ENCODE measurements at regions not wholly inside any gene's neighbourhood (a gene's known extent, or its start where the extent isn't known, plus 50 kb on each side); places are given as distances from the start of the nearest gene placed in this dataset.

- in situ Hi-C loops (cut with MboI; ENCODE audit: low sequenced_read_pairs in 4 of 4), result no loop called here
- TF ChIP-seq POLR2A (IDR thresholded peaks at IDR 0.05) (no peak), CTCF (IDR thresholded peaks at IDR 0.05 in 4 of 5, conservative IDR thresholded peaks at IDR 0.05 in 1 of 5) (no peak)
- Histone ChIP-seq H3K9me3 (no peaks in the 10 kb centered on the region), H3K27ac (no peak overlapping the region), H3K27me3 (peaks cover 0 to 22% (median 19%) of the 10 kb centered on the region in 3 donors), H3K36me3 (no peaks in the 10 kb centered on the region), H3K4me1 (no peaks in the 10 kb centered on the region), H3K4me3 (peak overlapping the region; percentile 25 to 39 (median 36))
- ATAC-seq, result no peak
- no peak for DNase-seq
- intact Hi-C loops (cut with DNase I; ENCODE audit: low total_unique reads), result no loop called here
These were observed 1312.0 kb upstream of the WWC1 start for GRCh38 chr5:166979307-166979895.

- no peak for ATAC-seq
- no peaks in the 10 kb centered on the region for H3K36me3 ChIP-seq
- H3K9me3 ChIP-seq, result no peaks in the 10 kb centered on the region
- intact Hi-C loops (cut with DNase I; ENCODE audit: low total_unique reads), result no loop called here
- H3K27me3 ChIP-seq, result peaks cover 0 to 22% (median 15%) of the 10 kb centered on the region in 3 donors
- no peak overlapping the region for H3K27ac ChIP-seq
- in situ Hi-C loops (cut with MboI; ENCODE audit: low sequenced_read_pairs in 4 of 4), result no loop called here
- no peak overlapping the region for H3K4me3 ChIP-seq
- H3K4me1 ChIP-seq, result no peaks in the 10 kb centered on the region
- DNase-seq, result no peak
- TF ChIP-seq POLR2A (IDR thresholded peaks at IDR 0.05) (no peak), CTCF (IDR thresholded peaks at IDR 0.05 in 4 of 5, conservative IDR thresholded peaks at IDR 0.05 in 1 of 5) (no peak)
These were observed 1310.8 kb upstream of the WWC1 start for GRCh38 chr5:166980666-166981065.

GRCh38 chr5:166982226-166982625 is 1309.2 kb upstream of the WWC1 start:
- H3K27me3 ChIP-seq, result peaks cover 0 to 22% (median 15%) of the 10 kb centered on the region in 3 donors
- ATAC-seq (no peak), DNase-seq (no peak)
- in situ Hi-C loops (cut with MboI; ENCODE audit: low sequenced_read_pairs in 4 of 4), result no loop called here
- H3K9me3 ChIP-seq, result no peaks in the 10 kb centered on the region
- intact Hi-C loops (cut with DNase I; ENCODE audit: low total_unique reads), result no loop called here
- H3K27ac ChIP-seq, result no peak overlapping the region
- no peak for TF ChIP-seq POLR2A (IDR thresholded peaks at IDR 0.05)
- TF ChIP-seq CTCF (IDR thresholded peaks at IDR 0.05 in 4 of 5, conservative IDR thresholded peaks at IDR 0.05 in 1 of 5), result no peak
- H3K4me1 ChIP-seq, result no peaks in the 10 kb centered on the region
- H3K36me3 ChIP-seq, result no peaks in the 10 kb centered on the region
- H3K4me3 ChIP-seq, result no peak overlapping the region

- peaks cover 0 to 5% of the 10 kb centered on the region in 2 donors for H3K4me1 ChIP-seq
- ATAC-seq, result no peak
- in situ Hi-C loops (cut with MboI; ENCODE audit: low sequenced_read_pairs in 4 of 4) (no loop called here), intact Hi-C loops (cut with DNase I; ENCODE audit: low total_unique reads) (no loop called here)
- TF ChIP-seq CTCF (IDR thresholded peaks at IDR 0.05 in 4 of 5, conservative IDR thresholded peaks at IDR 0.05 in 1 of 5), result no peak
- no peak for TF ChIP-seq POLR2A (IDR thresholded peaks at IDR 0.05)
- no peak overlapping the region for H3K4me3 ChIP-seq
- no peaks in the 10 kb centered on the region for H3K36me3 ChIP-seq
- no peak overlapping the region for H3K27ac ChIP-seq
- no peaks in the 10 kb centered on the region for H3K9me3 ChIP-seq
- no peak for DNase-seq
- no peaks in the 10 kb centered on the region for H3K27me3 ChIP-seq
These were observed 1299.8 kb upstream of the WWC1 start for GRCh38 chr5:166991601-166992000.

GRCh38 chr5:166992108-166992507 is 1299.3 kb upstream of the WWC1 start:
- H3K36me3 ChIP-seq, result no peaks in the 10 kb centered on the region
- H3K4me1 ChIP-seq, result peaks cover 0 to 5% of the 10 kb centered on the region in 2 donors
- in situ Hi-C loops (cut with MboI; ENCODE audit: low sequenced_read_pairs in 4 of 4) (no loop called here), intact Hi-C loops (cut with DNase I; ENCODE audit: low total_unique reads) (no loop called here)
- no peaks in the 10 kb centered on the region for H3K27me3 ChIP-seq
- ATAC-seq, result no peak
- TF ChIP-seq POLR2A (IDR thresholded peaks at IDR 0.05), result no peak
- TF ChIP-seq CTCF (IDR thresholded peaks at IDR 0.05 in 4 of 5, conservative IDR thresholded peaks at IDR 0.05 in 1 of 5), result no peak
- no peak overlapping the region for H3K27ac ChIP-seq
- H3K9me3 ChIP-seq, result no peaks in the 10 kb centered on the region
- DNase-seq, result no peak
- no peak overlapping the region for H3K4me3 ChIP-seq

Measured in gastrocnemius medialis (tissue), 4 donors.